ENCODE measurements at regions not wholly inside any gene's neighbourhood (a gene's known extent, or its start where the extent isn't known, plus 50 kb on each side); places are given as distances from the start of the nearest gene placed in this dataset.
"Not testable (repeated sequence)": the region's sequence is repeated elsewhere in the genome, so short reads cannot be mapped to it uniquely, and the experiment has no call there.

GRCh38 chr7:101744588-101744987 lies 72.8 kb upstream of the CUX1 start:
- no peak for DNase-seq

- no peak for DNase-seq
Measured at GRCh38 chr7:101746314-101746713, 71.1 kb upstream of the CUX1 start.

GRCh38 chr7:101747053-101747878 lies 70.2 kb upstream of the CUX1 start:
- no peak for DNase-seq

GRCh38 chr7:101747879-101748345 lies 69.5 kb upstream of the CUX1 start:
- no peak for DNase-seq

GRCh38 chr7:101749891-101750290 lies 67.5 kb upstream of the CUX1 start:
- no peak for DNase-seq

GRCh38 chr7:101753316-101753715 lies 64.1 kb upstream of the CUX1 start:
- no peak for DNase-seq

- DNase-seq = no peak
Measured at GRCh38 chr7:101754424-101755159, 62.8 kb upstream of the CUX1 start.

GRCh38 chr7:101757879-101758278 lies 59.5 kb upstream of the CUX1 start:
- no peak for DNase-seq

GRCh38 chr7:101758519-101758918 lies 58.9 kb upstream of the CUX1 start:
- not testable (repeated sequence) for DNase-seq

- DNase-seq = no peak
Measured at GRCh38 chr7:101764221-101764620, 53.2 kb upstream of the CUX1 start.

- DNase-seq = no peak
Measured at GRCh38 chr7:101767544-101767943, 49.9 kb upstream of the CUX1 start.
